Daoy (cell line): ENCODE measurements at regions not wholly inside any gene's neighbourhood (a gene's known extent, or its start where the extent isn't known, plus 50 kb on each side); places are given as distances from the start of the nearest gene placed in this dataset.

ENCODE experiments used
- DNase-seq: peaks from one replicate; pipeline ENCODE4 v3.0.0-alpha.2; 2015; ENCODE audit warnings: low read depth

DNA sequence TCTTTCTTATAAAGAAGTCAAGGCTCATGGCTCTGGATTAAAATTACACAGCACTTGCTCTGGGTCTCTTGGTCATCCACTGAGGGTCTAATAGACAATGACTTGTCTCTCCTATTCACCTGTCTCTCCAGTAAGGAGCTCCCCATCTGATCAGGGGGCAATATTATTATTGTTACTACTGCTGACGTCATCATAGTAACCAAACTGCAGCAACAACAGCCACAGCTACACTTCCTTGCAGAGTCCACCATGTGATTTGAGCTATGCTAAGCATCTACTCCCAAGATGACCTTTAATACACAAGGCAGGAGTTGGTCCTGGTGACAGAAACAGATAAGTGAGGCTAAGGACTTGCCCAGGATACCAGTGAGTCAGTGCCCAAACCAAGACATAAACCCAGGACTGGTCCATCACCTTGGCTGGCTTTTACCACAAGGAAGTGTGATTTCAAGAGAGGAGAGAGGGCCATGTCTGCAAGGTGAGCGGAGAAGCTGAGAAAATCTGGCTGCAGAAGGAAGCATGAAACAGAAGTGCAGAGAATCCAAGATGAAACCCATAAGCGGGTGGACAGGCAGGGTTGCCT is 602.5 kb downstream of the PTPRU start:
- no peak for DNase-seq

DNA sequence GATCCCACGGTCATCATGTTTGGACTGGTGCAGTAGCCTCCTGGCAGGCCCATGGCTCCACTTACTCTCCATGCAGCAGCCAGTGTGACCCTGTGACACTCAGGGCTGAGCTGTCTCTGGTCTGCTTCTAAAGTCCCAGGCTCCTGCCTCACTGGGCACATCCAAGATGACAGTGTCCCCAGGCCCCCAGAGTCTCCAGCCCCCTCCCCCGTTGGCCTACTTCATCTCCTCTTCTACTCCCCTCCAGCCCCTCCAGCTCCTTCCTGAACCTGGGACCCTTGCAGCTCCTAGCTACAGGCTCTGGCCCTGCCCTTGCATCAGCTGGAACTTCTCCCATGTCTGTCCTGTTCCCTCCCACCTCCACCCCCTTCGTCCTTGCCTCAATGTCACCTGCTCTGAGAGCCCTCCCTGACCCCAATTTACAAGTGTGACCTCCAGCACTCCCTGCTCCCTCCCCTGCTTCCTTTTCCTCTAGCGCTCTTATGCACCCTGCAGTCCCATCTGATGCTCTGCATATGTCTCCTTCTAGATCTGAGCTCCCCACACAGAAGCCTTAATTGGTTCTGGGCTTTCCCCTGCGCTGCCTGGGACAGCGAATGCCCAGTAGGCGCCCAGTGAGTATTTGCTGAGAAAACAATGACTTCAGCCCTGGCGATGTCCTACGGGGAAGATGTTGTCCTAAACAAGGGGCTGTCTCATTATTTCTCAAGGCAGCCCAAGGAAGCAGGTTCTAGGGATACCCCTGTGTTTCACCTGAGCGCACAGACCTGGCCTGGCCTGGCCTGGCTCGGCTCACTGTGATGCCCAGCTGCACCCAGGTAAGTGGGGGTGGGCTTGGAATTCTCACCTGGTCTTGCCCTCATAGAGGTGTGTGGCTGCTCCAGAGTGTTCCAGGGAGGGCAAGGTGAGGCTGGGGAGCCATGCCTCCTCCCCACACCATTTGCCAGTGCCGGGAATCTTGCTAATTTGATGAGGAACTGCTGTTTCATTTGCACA is 600.6 kb downstream of the PTPRU start:
- no peak for DNase-seq

DNA sequence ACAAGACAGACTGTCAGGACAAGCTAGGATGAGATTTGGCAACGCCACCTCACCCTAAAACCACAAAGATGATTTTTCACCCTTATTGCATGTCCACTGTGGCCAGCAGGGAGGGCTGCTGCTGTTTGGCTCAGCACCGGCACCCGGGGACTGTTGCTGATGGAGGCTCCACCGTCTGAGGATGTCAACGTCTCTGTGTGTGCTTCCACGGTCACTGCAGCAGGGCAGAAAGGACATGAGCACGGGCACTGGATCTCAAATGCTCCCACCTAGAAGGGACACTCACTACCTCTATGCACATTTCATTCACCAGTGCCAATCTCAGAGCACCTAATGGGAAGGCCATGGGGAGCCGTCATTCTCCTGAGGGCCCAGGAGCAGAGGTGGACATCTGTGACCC is 599.6 kb downstream of the PTPRU start:
- DNase-seq: no peak

DNA sequence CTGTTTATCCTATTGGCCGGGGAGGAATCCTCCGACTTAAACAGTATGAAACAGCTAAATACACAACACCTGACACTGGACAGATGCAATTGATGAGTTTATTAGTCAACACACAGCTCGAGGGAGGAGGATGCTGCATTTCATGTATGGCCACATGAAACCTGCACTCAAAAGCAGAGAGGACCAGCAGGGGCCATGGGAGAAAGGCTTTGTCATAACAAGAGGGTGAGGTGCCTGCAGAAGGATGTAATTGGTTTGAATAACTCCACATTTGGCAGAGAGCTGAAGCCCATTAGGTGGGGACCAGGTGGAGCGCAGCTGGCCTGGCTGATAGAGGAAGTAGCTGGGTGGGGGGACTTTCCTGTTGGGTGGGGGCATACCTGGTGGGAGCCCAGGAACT is 599.1 kb downstream of the PTPRU start:
- no peak for DNase-seq

DNA sequence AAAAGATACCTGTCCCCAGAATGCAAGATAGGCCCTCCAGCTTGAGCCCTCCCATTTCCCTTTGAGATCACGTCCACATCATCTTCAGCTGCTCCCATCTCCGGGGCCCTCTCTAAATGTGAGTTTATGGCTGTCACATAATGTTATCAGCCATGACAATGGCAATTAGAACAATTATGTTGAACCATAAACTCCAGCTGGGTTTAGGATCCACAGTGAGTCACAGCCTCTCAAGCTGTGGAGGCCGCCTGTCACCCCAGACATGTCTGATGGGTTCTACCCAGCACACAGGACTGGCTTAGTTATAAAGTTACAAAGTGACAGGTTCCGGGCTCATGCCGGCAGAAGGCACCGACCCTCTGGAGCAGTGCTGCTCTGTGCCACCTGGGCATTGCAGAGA is 597.3 kb downstream of the PTPRU start:
- no peak for DNase-seq

DNA sequence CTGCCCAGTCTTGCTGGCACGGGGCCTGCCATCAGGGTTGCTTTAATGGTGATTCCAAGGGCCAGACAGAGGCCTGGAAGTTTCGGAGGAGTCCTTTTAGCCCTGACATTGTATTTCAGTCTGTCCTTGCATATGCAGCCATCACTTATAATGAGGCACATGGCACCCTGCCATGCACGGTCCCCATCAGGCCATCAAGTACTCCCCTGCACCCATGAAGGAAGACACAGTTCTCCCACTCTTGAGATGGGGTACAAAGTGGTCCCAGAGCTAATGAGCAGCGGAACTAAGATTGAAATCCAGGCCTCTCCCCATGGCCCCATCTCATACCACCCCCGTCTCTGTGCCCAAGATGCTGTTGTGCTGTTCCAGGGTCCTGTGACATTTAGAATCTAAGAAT is 596.6 kb downstream of the PTPRU start:
- DNase-seq: no peak

DNA sequence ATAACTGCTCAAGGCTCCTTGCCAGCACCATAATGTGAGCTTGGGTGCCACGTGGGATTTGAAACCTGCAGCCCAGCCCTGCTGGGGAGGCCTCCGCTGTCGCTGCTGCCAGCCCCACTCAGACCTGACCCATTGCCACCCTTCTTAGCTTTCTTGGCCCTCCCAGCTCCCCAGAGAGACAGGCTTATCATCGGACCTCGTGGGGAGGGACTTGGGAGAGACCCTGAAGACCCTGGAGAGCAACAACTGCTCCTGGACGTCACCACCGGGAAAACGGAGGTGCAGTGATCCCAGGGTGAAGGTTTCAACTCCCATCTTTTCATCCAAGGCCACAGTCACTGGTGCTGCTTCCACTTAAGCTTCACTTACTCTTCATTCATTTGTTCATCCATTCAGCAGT is 596.1 kb downstream of the PTPRU start:
- DNase-seq: no peak

DNA sequence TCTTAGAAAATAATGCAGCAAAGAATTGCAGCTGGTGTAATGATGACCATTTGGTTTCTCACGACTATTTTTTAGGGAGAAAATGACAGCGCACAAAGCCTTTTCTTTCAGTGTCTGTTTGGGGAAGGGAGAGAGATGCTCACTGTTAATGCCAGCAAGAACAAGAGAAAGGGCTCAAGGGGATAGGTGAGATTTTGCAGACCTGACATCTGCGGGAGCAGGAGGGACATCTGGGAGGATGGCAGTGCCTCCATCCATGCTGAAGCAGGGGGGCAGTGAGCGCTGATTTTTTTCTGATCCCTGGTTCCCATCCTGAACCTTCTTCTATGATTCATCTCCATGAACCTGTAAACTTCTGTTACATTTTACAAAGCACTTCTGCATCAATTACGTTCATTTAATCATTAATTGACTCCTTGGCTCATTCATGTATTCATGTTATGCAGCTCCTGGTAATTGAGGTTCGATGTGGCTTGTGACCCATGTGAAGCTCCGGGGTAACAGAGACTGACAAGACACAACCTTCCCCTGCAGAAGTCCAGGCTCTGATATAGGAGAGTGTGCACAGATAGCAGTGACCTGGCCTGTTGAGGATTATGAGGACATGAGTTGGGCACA is 595.3 kb downstream of the PTPRU start:
- DNase-seq: no peak

DNA sequence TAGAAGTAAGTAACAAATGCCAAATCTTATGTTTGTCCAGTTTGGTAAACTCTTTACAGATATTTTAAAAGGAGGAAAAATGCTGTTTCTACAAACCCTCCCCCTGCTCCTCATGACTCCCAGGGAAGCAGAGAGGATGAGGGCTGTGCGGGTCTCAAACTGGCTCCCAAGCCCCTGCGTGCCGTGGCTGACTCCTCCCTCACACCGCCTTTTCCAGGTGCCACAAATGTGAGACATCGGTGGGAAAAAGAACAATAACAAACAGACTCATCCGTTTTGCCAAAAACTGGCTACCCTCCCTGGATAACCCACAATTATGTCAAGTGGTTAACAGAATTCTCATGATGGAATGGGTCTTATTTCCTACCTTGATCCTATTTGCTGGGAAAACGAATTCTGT is 594.6 kb downstream of the PTPRU start:
- peak; percentile 58 for DNase-seq

DNA sequence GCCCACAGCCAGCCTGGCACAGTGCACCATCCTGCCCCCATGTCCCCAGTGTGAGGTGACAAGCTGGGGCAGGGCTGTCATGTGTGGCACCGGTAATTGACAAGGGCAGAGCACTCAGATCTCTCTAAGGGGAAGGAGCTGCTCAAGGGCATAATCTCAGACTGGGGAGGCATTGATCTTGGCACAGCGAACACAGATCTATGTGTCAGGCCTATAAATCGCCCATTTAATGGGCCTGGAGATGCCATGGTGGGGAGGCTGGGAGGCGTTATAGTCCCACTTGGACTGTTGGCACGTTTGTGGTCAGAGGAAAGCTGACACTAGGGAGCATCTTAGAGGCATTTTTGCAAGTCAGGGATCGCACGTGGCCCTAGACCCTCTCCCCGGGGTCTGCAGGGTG is 594.1 kb downstream of the PTPRU start:
- no peak for DNase-seq

DNA sequence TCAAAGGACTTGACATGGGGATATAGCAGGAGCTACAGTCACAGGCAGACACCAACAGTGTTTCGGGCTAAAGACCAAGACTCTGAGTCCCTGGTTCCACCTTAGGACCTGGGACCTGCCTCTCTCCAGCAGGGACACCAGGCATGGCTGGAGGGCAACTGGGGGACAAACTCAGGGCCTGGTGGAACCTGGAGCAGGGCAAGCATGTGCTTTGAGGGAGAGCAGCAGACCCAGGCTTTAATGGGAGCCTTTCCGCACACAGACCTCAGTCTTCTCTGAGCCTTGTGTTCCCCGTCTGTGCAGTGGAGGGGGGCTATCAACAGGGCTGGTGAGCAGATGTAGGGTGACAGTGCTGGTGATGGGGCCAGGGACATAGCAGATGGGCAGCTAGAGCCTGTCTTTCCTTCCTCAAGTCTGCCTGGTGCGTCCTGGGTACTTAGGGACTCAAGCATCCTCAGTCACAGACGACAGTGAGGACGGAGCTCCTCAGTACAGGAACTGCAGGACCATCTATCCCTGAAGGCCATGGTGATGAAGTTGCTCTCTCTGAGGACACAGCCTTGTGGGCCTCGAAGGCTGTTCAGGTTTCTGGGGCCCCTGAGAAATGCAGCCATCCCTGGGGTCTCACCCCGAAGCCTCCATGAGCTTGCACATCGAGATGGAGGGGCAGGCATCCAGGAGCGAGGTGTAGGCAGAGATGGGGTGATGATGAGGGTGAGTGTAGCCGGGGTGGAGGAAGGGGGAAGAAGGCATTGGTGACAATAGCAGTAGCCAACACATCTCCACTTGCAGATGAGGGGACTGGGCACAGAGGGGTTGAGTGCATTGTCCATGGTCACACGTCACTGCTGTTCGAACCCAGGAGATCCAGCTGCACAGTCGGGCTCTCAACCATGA is 593.4 kb downstream of the PTPRU start:
- no peak for DNase-seq

DNA sequence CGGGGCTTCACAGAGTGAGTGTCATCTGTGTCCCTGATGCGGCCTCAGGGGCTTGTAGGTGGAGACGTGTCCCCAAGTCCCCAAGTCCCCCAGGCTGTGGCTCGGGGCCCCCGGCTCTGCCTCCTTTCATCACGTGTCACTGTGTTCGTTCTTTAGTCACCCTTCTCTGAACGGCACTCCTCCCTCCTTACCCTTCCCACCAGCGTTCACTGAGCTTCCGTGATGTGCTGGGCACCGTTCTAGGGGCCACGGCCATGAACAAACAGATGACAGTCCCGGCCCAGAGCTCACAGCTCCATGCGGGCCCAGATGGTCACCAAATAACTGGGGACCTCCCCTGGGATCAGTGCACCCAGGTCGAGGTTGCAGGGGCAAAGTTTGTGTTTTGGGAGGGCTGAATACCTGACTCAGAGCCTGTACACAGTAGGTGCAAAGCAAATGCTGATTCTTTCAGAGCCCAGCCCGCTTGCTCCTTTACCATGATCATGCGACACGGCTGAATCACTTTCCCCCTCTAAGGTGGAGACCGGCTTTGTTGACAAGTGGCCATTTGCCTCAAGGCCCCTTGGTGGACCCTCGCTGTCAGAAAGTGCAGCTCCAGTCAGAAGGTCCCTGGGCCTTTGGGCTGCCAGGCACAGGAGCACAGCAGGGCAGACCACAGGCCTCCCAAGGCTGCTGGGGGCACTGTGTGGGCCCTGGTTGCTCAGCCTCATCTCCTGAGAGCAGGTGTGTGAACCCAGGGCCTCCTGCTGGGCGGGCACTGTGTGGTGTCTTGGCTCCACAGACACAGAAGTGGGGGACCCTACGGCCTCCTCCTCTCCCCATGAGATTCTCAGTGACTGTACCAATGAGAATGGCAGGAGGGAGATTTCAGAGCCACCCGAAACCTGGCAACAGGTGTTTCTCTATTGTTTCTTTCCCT is 592.5 kb downstream of the PTPRU start:
- no peak for DNase-seq

DNA sequence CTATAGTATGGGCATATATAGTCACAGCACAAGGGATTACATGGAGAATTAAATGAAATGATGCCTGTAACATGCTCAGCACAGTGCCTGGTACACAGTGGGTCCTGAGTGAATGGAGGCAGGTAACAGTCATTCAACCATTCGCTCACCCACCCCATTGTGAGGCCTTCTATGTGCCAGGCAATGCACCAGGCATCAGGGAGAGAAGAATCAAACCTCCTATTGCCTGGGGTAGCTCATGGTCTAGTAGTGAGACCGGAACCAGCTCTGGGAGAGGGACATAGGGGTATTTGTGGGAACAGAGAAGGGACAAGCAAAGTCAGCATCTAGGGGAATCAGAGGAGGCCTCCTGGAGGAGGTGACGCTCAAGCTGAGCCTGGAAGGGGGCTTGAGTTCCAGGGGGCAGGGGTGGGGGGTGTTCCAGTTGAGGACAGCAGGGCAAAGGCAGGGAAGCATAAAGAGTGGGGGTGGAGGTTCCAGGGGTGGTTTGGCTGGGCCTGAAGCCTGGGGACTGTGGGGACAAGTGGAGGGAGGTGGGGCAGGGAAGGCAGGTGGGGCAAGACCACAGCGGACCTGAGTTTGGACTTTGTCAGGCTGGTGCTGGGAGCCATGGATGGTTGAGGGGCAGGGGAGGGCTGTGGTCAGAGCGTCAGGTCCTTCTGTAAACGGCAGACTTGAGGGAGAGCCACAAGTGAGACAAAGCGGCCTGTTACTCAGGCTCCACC is 591.6 kb downstream of the PTPRU start:
- no peak for DNase-seq

DNA sequence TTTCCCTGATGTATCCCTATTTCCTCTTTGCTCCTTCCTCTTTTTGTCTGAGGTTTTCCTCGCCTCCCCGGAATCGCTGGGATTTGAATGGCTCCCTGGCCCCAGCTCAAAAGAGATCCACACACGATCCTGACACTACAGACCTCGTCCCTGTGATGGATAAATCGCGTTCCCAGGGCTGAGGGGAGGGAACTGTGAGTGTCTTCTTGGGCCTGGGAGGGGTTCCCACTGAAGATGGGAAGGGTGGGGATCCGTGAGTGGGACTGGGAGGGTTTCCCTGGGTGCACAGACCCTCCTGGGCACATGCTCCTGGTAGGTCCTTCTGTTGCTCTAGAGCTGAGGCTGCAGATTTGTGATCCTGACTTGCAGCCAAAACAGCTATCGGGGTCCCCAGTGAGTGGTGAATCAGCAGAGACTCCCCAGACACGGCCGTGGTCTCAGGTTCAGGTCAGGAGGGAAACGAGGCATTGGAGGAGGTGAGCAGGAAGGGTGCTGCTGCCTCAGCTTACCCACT is 591.0 kb downstream of the PTPRU start:
- DNase-seq: no peak

DNA sequence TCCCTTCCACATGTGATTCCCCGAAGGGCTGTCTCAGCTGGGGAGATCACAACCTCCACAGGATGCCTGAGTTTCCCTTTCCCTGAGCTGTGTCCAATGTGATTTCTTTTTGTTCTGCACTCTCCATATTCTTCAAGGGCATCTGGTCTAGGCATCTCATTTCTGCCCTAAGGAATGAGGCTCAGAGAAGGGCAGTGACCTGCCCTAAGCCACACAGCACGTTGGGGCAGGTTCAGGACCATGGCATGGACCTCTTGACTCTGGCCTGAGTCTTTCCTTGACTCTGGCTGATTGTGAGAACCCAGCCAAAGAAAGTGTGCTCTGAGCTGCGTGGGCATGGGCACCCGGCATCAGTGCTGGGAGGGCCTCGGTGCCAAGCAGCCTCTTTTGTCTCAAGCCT is 590.3 kb downstream of the PTPRU start:
- DNase-seq: no peak

DNA sequence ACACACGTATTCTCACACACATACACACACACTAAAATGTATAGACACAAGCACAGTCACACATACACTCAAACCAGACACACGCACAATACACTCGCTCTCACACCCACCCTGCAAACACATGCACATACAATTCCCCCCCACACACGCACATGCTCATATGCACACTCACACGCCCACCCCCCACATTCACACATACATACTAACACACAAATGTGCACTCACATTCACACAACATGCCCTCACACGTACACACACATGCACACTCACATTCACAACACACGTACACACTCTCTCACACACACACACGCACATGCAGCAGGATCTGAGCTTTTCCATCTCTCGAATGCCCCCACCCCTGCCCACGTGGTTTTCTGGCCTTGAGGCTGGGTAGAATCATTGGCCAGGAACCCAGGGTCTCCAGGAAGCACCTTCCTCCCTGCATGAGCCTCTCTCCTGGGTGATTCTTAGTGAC is 589.7 kb downstream of the PTPRU start:
- DNase-seq: no peak

DNA sequence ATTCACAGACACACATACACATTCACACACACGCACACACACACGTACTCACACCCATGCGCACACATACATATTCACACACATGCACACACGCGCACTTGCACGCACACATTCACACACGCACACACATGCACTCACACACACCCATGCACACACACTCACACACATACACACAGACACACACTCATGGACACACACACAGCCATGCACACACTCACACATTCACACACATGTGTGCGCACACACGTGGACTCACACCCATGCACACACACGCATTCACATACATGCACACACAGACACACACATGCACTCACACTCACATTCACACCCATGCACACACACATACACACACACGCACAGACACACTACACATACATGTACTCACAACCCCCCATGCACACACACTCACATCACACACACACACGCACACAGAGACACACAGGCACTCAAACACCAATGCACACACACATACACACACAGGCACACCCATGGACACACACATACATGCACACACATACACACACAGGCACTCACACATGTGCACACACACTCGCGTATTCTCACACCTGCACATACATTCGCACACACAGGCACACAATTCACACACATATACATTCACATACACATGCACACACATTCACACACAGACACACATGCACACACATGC is 589.1 kb downstream of the PTPRU start:
- DNase-seq: no peak

DNA sequence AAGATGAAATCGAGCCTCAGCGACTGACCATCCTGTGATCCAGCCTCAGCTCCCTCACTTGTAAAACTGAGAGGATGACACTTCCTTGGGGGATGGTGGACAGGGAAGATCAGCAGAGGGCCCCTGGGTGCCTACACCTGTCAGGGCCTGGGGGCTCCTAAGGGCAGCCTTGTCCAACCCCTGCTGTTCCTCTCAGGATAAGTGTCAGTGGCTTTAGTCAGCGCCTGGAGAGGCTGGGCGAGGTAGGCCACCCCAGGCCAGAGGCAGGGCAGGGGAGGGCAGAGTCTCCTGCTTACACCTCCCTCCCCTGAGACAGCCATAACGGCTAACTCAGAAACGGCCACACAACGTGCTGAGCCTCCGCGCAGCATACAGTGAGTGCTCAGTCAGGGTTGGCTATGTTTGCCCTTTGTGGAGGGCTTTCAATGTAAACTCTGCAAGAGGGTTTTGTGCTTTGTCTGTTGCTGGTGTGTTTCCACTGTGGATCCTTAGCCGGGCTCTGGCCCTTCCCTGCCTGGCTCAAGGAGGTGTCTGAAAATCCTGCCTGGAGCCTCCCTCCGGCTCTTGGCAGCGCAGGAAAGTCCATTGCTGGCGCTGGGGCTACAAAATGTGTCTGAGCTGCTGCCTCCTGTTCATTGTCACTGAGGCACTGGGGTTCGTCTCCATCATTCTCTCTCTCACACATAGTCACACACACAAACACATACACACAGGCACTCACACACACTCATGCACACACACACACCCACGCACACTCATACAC is 588.4 kb downstream of the PTPRU start:
- DNase-seq: no peak
